ENCODE measurements at regions not wholly inside any gene's neighbourhood (a gene's known extent, or its start where the extent isn't known, plus 50 kb on each side); places are given as distances from the start of the nearest gene placed in this dataset.

DNA sequence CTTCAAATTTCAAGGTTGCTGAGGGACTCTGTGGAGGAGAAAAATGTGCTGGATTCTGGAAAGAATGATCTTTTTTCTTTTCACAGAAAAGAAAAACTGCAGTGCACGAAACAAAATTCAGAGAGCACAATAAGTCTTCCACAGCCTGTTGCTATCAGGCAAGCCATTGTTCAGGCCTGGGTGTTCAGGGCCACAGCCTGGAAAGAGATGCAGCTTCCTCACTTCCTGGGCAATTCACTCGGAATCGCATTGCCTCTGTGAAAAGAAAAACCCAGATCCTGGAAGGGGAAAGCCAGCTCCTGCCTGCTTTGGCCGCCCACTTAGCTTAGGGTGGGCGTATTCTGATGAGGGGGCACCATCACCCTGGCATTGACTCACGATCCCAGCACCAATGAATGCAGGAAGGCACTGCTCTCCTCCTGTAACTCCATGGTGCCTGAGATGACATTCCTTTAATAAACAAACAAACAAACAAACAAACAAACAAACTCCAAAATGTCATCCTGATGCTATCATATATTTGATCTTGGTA lies 863.9 kb downstream of the BCL11B start:
- no peaks in the 10 kb centered on the region for H3K36me3 ChIP-seq (ENCODE audit: control insufficient read depth in 3 of 3, insufficient read depth in 2 of 3, low read depth in 1 of 3, low read length in 3 of 3)
- WGBS, 3 donors, result 58 to 69% (median 67%) methylated on average over 6 of the region's 6 CpGs
- DNase-seq, result no peak
- H3K4me3 ChIP-seq (ENCODE audit: low read depth in 1 of 3, low read length in 3 of 3), result no peak overlapping the region
- no peaks in the 10 kb centered on the region for H3K27me3 ChIP-seq (ENCODE audit: control insufficient read depth in 3 of 3, insufficient read depth in 3 of 3, low read length in 3 of 3)
- FAIRE-seq, result no peak
- H3K4me1 ChIP-seq (ENCODE audit: control insufficient read depth in 3 of 3, insufficient read depth in 2 of 3, low read depth in 1 of 3, low read length in 2 of 3), result no peaks in the 10 kb centered on the region
- H3K9me3 ChIP-seq (ENCODE audit: control insufficient read depth in 2 of 2, insufficient read depth in 1 of 2, low read depth in 1 of 2, low read length in 1 of 2), result no peaks in the 10 kb centered on the region
- H3K27ac ChIP-seq (ENCODE audit: low read depth in 1 of 3, low read length in 2 of 3), result no peak overlapping the region

DNA sequence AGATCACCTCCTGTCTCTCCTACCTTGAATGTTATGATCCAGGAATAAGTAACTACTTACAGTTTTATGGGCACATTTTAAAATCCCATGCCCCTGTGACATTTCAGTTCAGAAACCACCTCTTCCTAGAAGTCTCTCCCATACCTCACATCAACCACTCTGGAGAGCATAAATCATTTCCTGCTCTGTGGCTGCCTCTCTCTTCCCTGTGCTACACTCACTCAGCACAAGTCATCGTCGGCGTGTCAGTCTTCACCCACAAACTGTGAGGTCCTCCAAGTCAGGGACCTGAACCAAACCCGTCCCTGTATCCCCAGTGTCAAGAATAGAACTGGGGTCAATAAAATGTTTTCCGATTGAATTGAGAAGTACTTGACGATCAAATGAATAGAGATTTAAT lies 863.3 kb downstream of the BCL11B start:
- Histone ChIP-seq H3K27me3 (ENCODE audit: control insufficient read depth in 3 of 3, insufficient read depth in 3 of 3, low read length in 3 of 3) (no peaks in the 10 kb centered on the region), H3K27ac (ENCODE audit: low read depth in 1 of 3, low read length in 2 of 3) (no peak overlapping the region), H3K9me3 (ENCODE audit: control insufficient read depth in 2 of 2, insufficient read depth in 1 of 2, low read depth in 1 of 2, low read length in 1 of 2) (no peaks in the 10 kb centered on the region), H3K36me3 (ENCODE audit: control insufficient read depth in 3 of 3, insufficient read depth in 2 of 3, low read depth in 1 of 3, low read length in 3 of 3) (no peaks in the 10 kb centered on the region), H3K4me1 (ENCODE audit: control insufficient read depth in 3 of 3, insufficient read depth in 2 of 3, low read depth in 1 of 3, low read length in 2 of 3) (no peaks in the 10 kb centered on the region), H3K4me3 (ENCODE audit: low read depth in 1 of 3, low read length in 3 of 3) (no peak overlapping the region)
- 74 to 87% (median 79%) methylated on average over 6 of the region's 6 CpGs for WGBS, 3 donors
- DNase-seq (no peak), FAIRE-seq (no peak)

DNA sequence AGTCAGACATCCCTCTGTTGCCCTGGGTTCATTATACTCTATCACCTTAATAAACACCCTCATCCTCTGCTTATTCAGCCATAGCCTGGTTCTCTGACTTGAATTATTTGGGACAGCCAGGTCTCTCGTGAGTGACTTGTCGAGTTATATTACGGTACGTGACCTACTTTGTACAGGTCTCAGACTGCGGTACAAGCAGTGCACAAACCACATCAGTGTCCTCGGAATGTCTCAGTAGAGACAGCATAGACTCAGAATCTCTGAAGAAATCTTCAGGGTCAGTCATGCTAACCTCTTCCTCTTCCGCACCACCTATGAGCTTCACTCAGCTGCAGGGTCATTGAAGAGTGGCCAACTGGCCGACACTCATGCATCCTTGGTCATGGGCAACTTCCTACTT lies 860.8 kb downstream of the BCL11B start:
- H3K36me3 ChIP-seq (ENCODE audit: control insufficient read depth in 3 of 3, insufficient read depth in 2 of 3, low read depth in 1 of 3, low read length in 3 of 3), result no peaks in the 10 kb centered on the region
- WGBS, 3 donors, result 88 to 92% (median 89%) methylated on average over 8 of the region's 8 CpGs
- H3K27me3 ChIP-seq (ENCODE audit: control insufficient read depth in 3 of 3, insufficient read depth in 3 of 3, low read length in 3 of 3), result no peaks in the 10 kb centered on the region
- H3K27ac ChIP-seq (ENCODE audit: low read depth in 1 of 3, low read length in 2 of 3), result no peak overlapping the region
- no peaks in the 10 kb centered on the region for H3K4me1 ChIP-seq (ENCODE audit: control insufficient read depth in 3 of 3, insufficient read depth in 2 of 3, low read depth in 1 of 3, low read length in 2 of 3)
- H3K9me3 ChIP-seq (ENCODE audit: control insufficient read depth in 2 of 2, insufficient read depth in 1 of 2, low read depth in 1 of 2, low read length in 1 of 2), result no peaks in the 10 kb centered on the region
- no peak for DNase-seq
- no peak overlapping the region for H3K4me3 ChIP-seq (ENCODE audit: low read depth in 1 of 3, low read length in 3 of 3)
- no peak for FAIRE-seq

DNA sequence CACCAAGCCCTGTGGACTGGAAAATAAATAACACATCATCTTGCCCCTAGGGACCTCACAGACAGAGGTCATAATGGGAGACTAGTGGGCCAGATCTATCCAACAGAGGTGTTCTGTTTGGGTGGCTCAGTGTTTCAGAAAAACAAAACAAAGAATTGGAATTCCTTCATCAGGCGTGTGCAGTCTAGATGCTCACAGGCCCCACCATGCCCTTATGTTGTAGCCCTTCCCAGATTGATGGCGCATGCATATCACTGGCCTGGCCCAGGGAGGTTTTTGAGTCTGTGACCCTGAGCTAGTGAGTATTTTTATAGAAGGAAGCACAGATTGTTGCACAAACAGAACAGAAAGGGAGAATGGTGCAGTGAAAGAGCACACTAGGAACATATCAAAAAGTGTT lies 859.6 kb downstream of the BCL11B start:
- Histone ChIP-seq H3K4me3 (ENCODE audit: low read depth in 1 of 3, low read length in 3 of 3) (no peak overlapping the region), H3K36me3 (ENCODE audit: control insufficient read depth in 3 of 3, insufficient read depth in 2 of 3, low read depth in 1 of 3, low read length in 3 of 3) (no peaks in the 10 kb centered on the region), H3K27me3 (ENCODE audit: control insufficient read depth in 3 of 3, insufficient read depth in 3 of 3, low read length in 3 of 3) (no peaks in the 10 kb centered on the region), H3K9me3 (ENCODE audit: control insufficient read depth in 2 of 2, insufficient read depth in 1 of 2, low read depth in 1 of 2, low read length in 1 of 2) (no peaks in the 10 kb centered on the region), H3K27ac (ENCODE audit: low read depth in 1 of 3, low read length in 2 of 3) (no peak overlapping the region), H3K4me1 (ENCODE audit: control insufficient read depth in 3 of 3, insufficient read depth in 2 of 3, low read depth in 1 of 3, low read length in 2 of 3) (no peaks in the 10 kb centered on the region)
- no peak for DNase-seq
- WGBS, 3 donors, result 86 to 94% (median 87%) methylated on average over 2 of the region's 2 CpGs
- FAIRE-seq, result no peak

DNA sequence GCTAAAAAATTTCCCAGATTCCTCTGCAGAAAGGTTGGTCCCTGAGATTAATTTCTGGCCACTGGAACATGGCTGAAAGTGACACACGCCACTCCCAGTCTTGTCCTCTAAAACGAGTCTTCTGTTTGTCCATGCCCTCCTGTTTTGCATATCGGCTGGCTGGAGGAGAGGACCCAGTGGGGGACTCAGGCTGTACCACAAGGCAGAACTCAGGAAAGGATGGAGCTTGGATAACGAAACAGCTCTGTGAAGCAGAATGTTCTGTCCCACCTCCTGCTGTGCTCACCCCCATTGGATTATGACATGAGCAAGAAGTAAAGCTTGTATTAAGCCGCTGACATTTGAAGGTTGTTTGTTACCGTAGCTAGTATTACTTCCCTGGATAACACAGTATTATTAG lies 856.2 kb downstream of the BCL11B start:
- H3K4me3 ChIP-seq (ENCODE audit: low read depth in 1 of 3, low read length in 3 of 3), result no peak overlapping the region
- no peaks in the 10 kb centered on the region for H3K9me3 ChIP-seq (ENCODE audit: control insufficient read depth in 2 of 2, insufficient read depth in 1 of 2, low read depth in 1 of 2, low read length in 1 of 2)
- H3K36me3 ChIP-seq (ENCODE audit: control insufficient read depth in 3 of 3, insufficient read depth in 2 of 3, low read depth in 1 of 3, low read length in 3 of 3), result no peaks in the 10 kb centered on the region
- 66 to 80% (median 76%) methylated on average over 6 of the region's 6 CpGs for WGBS, 3 donors
- no peak overlapping the region for H3K27ac ChIP-seq (ENCODE audit: low read depth in 1 of 3, low read length in 2 of 3)
- no peaks in the 10 kb centered on the region for H3K27me3 ChIP-seq (ENCODE audit: control insufficient read depth in 3 of 3, insufficient read depth in 3 of 3, low read length in 3 of 3)
- H3K4me1 ChIP-seq (ENCODE audit: control insufficient read depth in 3 of 3, insufficient read depth in 2 of 3, low read depth in 1 of 3, low read length in 2 of 3), result no peaks in the 10 kb centered on the region
- FAIRE-seq (no peak), DNase-seq (no peak)

DNA sequence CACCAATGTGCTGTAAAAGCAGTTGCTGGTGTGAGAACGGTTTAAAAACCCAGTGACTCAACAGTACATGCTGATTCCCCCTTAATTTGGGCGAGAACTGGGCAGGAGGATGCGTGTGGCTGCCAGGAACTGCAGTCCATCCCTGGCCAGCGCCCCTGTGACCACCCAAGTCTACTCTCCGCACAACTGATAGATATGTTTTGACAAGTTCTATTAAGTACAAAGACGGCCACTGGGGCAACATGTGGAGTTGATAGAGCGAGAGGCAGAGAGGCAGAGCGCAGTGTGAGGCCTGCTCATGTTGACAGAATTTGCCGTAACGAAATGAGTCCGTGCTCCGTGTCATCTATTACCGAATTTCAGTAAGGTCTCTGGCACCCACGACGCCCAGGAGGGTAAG lies 855.0 kb downstream of the BCL11B start:
- no peak overlapping the region for H3K4me3 ChIP-seq (ENCODE audit: low read depth in 1 of 3, low read length in 3 of 3)
- no peak for FAIRE-seq
- no peaks in the 10 kb centered on the region for H3K27me3 ChIP-seq (ENCODE audit: control insufficient read depth in 3 of 3, insufficient read depth in 3 of 3, low read length in 3 of 3)
- no peaks in the 10 kb centered on the region for H3K36me3 ChIP-seq (ENCODE audit: control insufficient read depth in 3 of 3, insufficient read depth in 2 of 3, low read depth in 1 of 3, low read length in 3 of 3)
- H3K27ac ChIP-seq (ENCODE audit: low read depth in 1 of 3, low read length in 2 of 3), result no peak overlapping the region
- WGBS, 3 donors, result 87 to 89% (median 87%) methylated on average over 15 of the region's 15 CpGs
- no peaks in the 10 kb centered on the region for H3K4me1 ChIP-seq (ENCODE audit: control insufficient read depth in 3 of 3, insufficient read depth in 2 of 3, low read depth in 1 of 3, low read length in 2 of 3)
- no peak for DNase-seq
- H3K9me3 ChIP-seq (ENCODE audit: control insufficient read depth in 2 of 2, insufficient read depth in 1 of 2, low read depth in 1 of 2, low read length in 1 of 2), result no peaks in the 10 kb centered on the region

DNA sequence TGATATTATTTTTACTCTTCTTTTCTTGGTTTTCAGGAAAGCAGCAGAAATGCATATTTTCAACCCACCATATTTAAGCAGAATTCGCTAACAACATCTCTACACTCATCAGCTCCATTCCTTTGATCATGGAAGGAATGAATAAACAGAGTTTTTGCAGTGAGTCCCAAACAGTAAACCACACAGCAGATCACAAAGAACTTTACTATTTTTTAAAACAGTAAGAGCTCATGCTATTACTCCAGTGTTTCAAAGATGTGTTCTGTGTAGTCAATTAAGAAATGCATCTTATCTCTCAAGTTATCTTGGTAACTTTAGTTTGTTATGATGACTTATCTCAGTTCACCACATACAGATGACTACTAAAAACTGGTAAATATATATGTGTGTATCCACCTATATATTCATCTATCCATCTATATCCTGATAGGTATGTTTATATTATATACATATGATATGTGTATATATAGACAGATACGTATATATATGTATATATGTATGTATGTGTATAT lies 843.5 kb downstream of the BCL11B start:
- no peaks in the 10 kb centered on the region for H3K36me3 ChIP-seq (ENCODE audit: control insufficient read depth in 3 of 3, insufficient read depth in 2 of 3, low read depth in 1 of 3, low read length in 3 of 3)
- no peaks in the 10 kb centered on the region for H3K9me3 ChIP-seq (ENCODE audit: control insufficient read depth in 2 of 2, insufficient read depth in 1 of 2, low read depth in 1 of 2, low read length in 1 of 2)
- WGBS, 3 donors, result 61 to 81% (median 63%) methylated on average over 2 of the region's 2 CpGs
- no peak for DNase-seq
- FAIRE-seq, result peak; percentile 47
- no peak overlapping the region for H3K4me3 ChIP-seq (ENCODE audit: low read depth in 1 of 3, low read length in 3 of 3)
- no peak overlapping the region for H3K27ac ChIP-seq (ENCODE audit: low read depth in 1 of 3, low read length in 2 of 3)
- no peaks in the 10 kb centered on the region for H3K4me1 ChIP-seq (ENCODE audit: control insufficient read depth in 3 of 3, insufficient read depth in 2 of 3, low read depth in 1 of 3, low read length in 2 of 3)
- H3K27me3 ChIP-seq (ENCODE audit: control insufficient read depth in 3 of 3, insufficient read depth in 3 of 3, low read length in 3 of 3), result no peaks in the 10 kb centered on the region

DNA sequence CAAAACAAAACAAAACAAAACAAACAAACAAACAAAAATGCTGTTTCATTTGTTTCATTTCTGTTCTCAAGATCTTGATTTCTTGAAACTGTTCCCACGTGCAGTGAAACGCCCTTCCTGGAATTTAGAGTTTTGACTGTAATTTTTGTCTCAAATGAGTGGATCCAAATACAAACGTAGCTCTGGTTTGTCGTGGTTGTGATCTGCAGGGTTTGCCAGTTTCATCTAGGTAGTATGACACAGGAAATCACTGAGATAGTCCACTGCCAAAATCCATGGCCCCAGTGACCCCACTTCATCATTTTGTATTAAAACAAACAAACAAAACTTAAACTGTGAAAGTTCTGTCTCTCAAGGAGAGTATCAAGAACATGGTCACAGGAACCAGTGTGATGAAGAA lies 838.6 kb downstream of the BCL11B start:
- DNase-seq, result no peak
- Histone ChIP-seq H3K9me3 (ENCODE audit: control insufficient read depth in 2 of 2, insufficient read depth in 1 of 2, low read depth in 1 of 2, low read length in 1 of 2) (no peaks in the 10 kb centered on the region), H3K4me3 (ENCODE audit: low read depth in 1 of 3, low read length in 3 of 3) (no peak overlapping the region), H3K27ac (ENCODE audit: low read depth in 1 of 3, low read length in 2 of 3) (no peak overlapping the region), H3K4me1 (ENCODE audit: control insufficient read depth in 3 of 3, insufficient read depth in 2 of 3, low read depth in 1 of 3, low read length in 2 of 3) (no peaks in the 10 kb centered on the region), H3K36me3 (ENCODE audit: control insufficient read depth in 3 of 3, insufficient read depth in 2 of 3, low read depth in 1 of 3, low read length in 3 of 3) (no peaks in the 10 kb centered on the region), H3K27me3 (ENCODE audit: control insufficient read depth in 3 of 3, insufficient read depth in 3 of 3, low read length in 3 of 3) (no peaks in the 10 kb centered on the region)
- no peak for FAIRE-seq
- WGBS, 3 donors, result 58 to 75% (median 65%) methylated on average over 4 of the region's 4 CpGs

DNA sequence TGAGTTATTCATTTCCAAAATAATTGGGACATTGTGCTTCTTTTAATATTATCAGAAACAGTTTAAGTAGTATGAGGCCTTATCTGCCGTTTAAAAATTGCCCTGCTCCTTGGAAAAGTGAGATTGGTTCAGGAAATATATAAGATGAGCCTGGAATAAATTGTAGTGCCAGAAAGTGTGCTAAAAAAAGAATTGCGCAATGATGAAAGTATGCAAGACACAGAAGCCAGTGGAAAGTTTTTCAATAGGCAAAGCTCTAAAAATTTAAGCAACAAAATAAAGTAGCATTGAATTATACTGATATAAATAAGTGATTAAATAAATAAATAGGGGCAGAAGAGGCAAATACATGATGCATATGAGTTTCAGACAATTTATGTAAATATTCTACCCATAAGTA lies 834.9 kb downstream of the BCL11B start:
- no peak for FAIRE-seq
- no peaks in the 10 kb centered on the region for H3K36me3 ChIP-seq (ENCODE audit: control insufficient read depth in 3 of 3, insufficient read depth in 2 of 3, low read depth in 1 of 3, low read length in 3 of 3)
- 88 to 92% (median 89%) methylated on average over 2 of the region's 2 CpGs for WGBS, 3 donors
- no peak for DNase-seq
- H3K4me3 ChIP-seq (ENCODE audit: low read depth in 1 of 3, low read length in 3 of 3), result no peak overlapping the region
- H3K9me3 ChIP-seq (ENCODE audit: control insufficient read depth in 2 of 2, insufficient read depth in 1 of 2, low read depth in 1 of 2, low read length in 1 of 2), result no peaks in the 10 kb centered on the region
- H3K27ac ChIP-seq (ENCODE audit: low read depth in 1 of 3, low read length in 2 of 3), result no peak overlapping the region
- no peaks in the 10 kb centered on the region for H3K4me1 ChIP-seq (ENCODE audit: control insufficient read depth in 3 of 3, insufficient read depth in 2 of 3, low read depth in 1 of 3, low read length in 2 of 3)
- no peaks in the 10 kb centered on the region for H3K27me3 ChIP-seq (ENCODE audit: control insufficient read depth in 3 of 3, insufficient read depth in 3 of 3, low read length in 3 of 3)
